ENCODE measurements at regions not wholly inside any gene's neighbourhood (a gene's known extent, or its start where the extent isn't known, plus 50 kb on each side); places are given as distances from the start of the nearest gene placed in this dataset.

- Mint-ChIP-seq H3K27ac (no peak overlapping the region), H3K9me3 (no peaks in the 10 kb centered on the region), H3K4me1 (ENCODE audit: low read depth) (no peaks in the 10 kb centered on the region), H3K4me3 (ENCODE audit: low read depth) (no peak overlapping the region), H3K27me3 (ENCODE audit: low read depth) (no peaks in the 10 kb centered on the region), H3K36me3 (ENCODE audit: low read depth) (no peaks in the 10 kb centered on the region)
- intact Hi-C loops (cut with micrococcal nuclease), result no loop called here
- DNase-seq (ENCODE audit: low spot score), result no peak
These were observed 892.9 kb upstream of the USP15 start for GRCh38 chr12:61367281-61367785.

- no peak overlapping the region for H3K4me3 Mint-ChIP-seq (ENCODE audit: low read depth)
- H3K27ac Mint-ChIP-seq, result no peak overlapping the region
- no peaks in the 10 kb centered on the region for H3K4me1 Mint-ChIP-seq (ENCODE audit: low read depth)
- no peaks in the 10 kb centered on the region for H3K9me3 Mint-ChIP-seq
- H3K27me3 Mint-ChIP-seq (ENCODE audit: low read depth), result no peaks in the 10 kb centered on the region
- DNase-seq (ENCODE audit: low spot score), result no peak
- H3K36me3 Mint-ChIP-seq (ENCODE audit: low read depth), result no peaks in the 10 kb centered on the region
- intact Hi-C loops (cut with micrococcal nuclease), result no loop called here
These were observed 890.8 kb upstream of the USP15 start for GRCh38 chr12:61369241-61369910.

- no peak for DNase-seq (ENCODE audit: low spot score)
- H3K36me3 Mint-ChIP-seq (ENCODE audit: low read depth), result no peaks in the 10 kb centered on the region
- H3K9me3 Mint-ChIP-seq, result peaks cover 26% of the 10 kb centered on the region
- H3K27me3 Mint-ChIP-seq (ENCODE audit: low read depth), result no peaks in the 10 kb centered on the region
- no peak overlapping the region for H3K27ac Mint-ChIP-seq
- intact Hi-C loops (cut with micrococcal nuclease), result no loop called here
- no peaks in the 10 kb centered on the region for H3K4me1 Mint-ChIP-seq (ENCODE audit: low read depth)
- H3K4me3 Mint-ChIP-seq (ENCODE audit: low read depth), result no peak overlapping the region
These were observed 875.7 kb upstream of the USP15 start for GRCh38 chr12:61384511-61384910.

GRCh38 chr12:61385771-61386170, 874.4 kb upstream of the USP15 start:
- intact Hi-C loops (cut with micrococcal nuclease), result no loop called here
- no peaks in the 10 kb centered on the region for H3K36me3 Mint-ChIP-seq (ENCODE audit: low read depth)
- H3K4me3 Mint-ChIP-seq (ENCODE audit: low read depth), result no peak overlapping the region
- H3K4me1 Mint-ChIP-seq (ENCODE audit: low read depth), result no peaks in the 10 kb centered on the region
- no peak overlapping the region for H3K27ac Mint-ChIP-seq
- H3K9me3 Mint-ChIP-seq, result peaks cover 30% of the 10 kb centered on the region
- H3K27me3 Mint-ChIP-seq (ENCODE audit: low read depth), result no peaks in the 10 kb centered on the region
- no peak for DNase-seq (ENCODE audit: low spot score)

- H3K9me3 Mint-ChIP-seq, result peaks cover 4% of the 10 kb centered on the region
- intact Hi-C loops (cut with micrococcal nuclease), result no loop called here
- H3K27ac Mint-ChIP-seq, result no peak overlapping the region
- DNase-seq (ENCODE audit: low spot score), result no peak
- H3K4me1 Mint-ChIP-seq (ENCODE audit: low read depth), result no peaks in the 10 kb centered on the region
- no peaks in the 10 kb centered on the region for H3K36me3 Mint-ChIP-seq (ENCODE audit: low read depth)
- H3K27me3 Mint-ChIP-seq (ENCODE audit: low read depth), result no peaks in the 10 kb centered on the region
- no peak overlapping the region for H3K4me3 Mint-ChIP-seq (ENCODE audit: low read depth)
These were observed 862.5 kb upstream of the USP15 start for GRCh38 chr12:61397668-61398067.

GRCh38 chr12:61412201-61412600, 848.0 kb upstream of the USP15 start:
- Mint-ChIP-seq H3K9me3 (peaks cover 11% of the 10 kb centered on the region), H3K27ac (no peak overlapping the region), H3K4me1 (ENCODE audit: low read depth) (no peaks in the 10 kb centered on the region), H3K36me3 (ENCODE audit: low read depth) (no peaks in the 10 kb centered on the region), H3K27me3 (ENCODE audit: low read depth) (no peaks in the 10 kb centered on the region), H3K4me3 (ENCODE audit: low read depth) (no peak overlapping the region)
- intact Hi-C loops (cut with micrococcal nuclease), result no loop called here
- no peak for DNase-seq (ENCODE audit: low spot score)

DNA sequence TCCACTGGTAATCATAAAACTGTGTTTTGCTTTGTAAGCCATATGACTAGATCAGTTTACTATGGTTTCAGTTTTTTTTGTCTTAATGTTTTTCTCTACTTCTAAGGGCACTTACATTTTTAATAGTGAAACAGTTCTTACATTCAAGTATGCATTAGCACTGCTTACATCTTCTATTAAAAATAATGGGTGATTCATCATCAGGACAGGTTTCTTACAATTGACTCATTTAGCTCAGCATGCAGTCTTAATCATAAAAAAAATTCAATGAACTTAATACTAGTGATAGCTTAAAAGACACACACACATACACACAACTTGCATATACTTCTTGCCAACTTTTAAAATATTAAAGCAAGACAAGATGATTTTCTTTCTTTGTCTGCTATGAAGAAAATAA, 845.7 kb upstream of the USP15 start:
- Mint-ChIP-seq H3K27ac (no peak overlapping the region), H3K36me3 (ENCODE audit: low read depth) (no peaks in the 10 kb centered on the region), H3K4me3 (ENCODE audit: low read depth) (no peak overlapping the region), H3K27me3 (ENCODE audit: low read depth) (no peaks in the 10 kb centered on the region), H3K4me1 (ENCODE audit: low read depth) (no peaks in the 10 kb centered on the region), H3K9me3 (peaks cover 7% of the 10 kb centered on the region)
- intact Hi-C loops (cut with micrococcal nuclease), result no loop called here
- no peak for DNase-seq (ENCODE audit: low spot score)

DNA sequence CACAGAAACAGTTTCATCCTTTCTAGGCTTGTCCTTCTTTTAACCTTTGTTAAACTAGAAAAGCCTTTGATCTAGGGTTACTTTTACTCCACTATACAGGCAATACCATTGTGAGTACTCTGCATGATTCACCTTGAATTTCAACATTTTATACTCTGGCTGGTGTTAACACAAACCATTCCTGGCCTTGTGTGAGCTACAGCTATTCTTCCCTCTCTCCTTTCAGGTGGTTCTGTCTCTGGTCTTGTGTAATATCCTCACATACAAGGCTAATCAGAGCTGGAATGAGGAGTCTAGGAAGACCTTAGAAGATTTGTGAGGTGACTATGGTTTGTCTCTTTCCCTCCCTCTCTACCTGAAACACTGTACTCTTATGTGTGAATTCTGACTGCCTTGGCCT, 837.4 kb upstream of the USP15 start:
- H3K4me3 Mint-ChIP-seq (ENCODE audit: low read depth), result no peak overlapping the region
- H3K36me3 Mint-ChIP-seq (ENCODE audit: low read depth), result no peaks in the 10 kb centered on the region
- H3K9me3 Mint-ChIP-seq, result peaks cover 7% of the 10 kb centered on the region
- no peak overlapping the region for H3K27ac Mint-ChIP-seq
- intact Hi-C loops (cut with micrococcal nuclease), result no loop called here
- H3K4me1 Mint-ChIP-seq (ENCODE audit: low read depth), result no peaks in the 10 kb centered on the region
- DNase-seq (ENCODE audit: low spot score), result no peak
- no peaks in the 10 kb centered on the region for H3K27me3 Mint-ChIP-seq (ENCODE audit: low read depth)

DNA sequence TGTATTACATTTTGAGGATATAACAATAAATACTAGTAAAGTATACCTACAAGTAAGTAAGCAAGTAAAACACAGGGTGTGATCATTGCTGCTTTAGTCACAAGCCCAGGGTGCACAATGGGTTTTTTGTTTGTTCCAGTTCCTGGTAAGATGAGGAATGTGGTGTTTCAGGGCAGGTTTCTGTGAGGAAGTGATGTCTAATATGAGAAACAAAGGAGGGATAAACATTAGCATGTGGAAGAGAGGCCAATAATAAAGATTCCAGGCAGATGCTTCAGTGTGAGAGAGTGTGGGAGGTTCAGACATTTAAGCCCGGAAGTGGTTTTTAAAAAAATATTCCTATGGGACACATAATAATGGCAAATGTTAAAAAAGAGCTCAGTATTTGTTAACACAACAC, 808.1 kb upstream of the USP15 start:
- peaks cover 4% of the 10 kb centered on the region for H3K9me3 Mint-ChIP-seq
- H3K36me3 Mint-ChIP-seq (ENCODE audit: low read depth), result no peaks in the 10 kb centered on the region
- no peaks in the 10 kb centered on the region for H3K4me1 Mint-ChIP-seq (ENCODE audit: low read depth)
- DNase-seq (ENCODE audit: low spot score), result no peak
- H3K27ac Mint-ChIP-seq, result no peak overlapping the region
- no peaks in the 10 kb centered on the region for H3K27me3 Mint-ChIP-seq (ENCODE audit: low read depth)
- no peak overlapping the region for H3K4me3 Mint-ChIP-seq (ENCODE audit: low read depth)
- intact Hi-C loops (cut with micrococcal nuclease), result no loop called here

DNA sequence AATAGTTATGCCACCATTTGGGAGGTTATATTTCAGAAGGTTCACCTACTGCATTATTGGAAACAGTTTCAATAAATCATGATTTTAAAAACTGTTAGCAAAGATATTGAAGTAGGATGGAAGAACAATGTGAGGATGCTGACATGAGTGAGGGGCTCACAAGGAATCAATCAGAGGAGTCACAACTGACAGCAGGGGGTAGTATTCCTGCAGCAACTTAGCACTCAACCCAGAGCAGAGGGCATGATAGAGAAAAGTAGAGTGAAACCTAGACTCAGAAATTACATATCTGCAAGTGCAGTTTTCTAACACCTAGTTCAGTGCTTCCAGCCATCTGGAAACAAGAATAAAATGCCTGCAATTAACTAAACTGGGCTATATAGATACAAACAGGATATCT, 772.5 kb upstream of the USP15 start:
- Mint-ChIP-seq H3K4me1 (ENCODE audit: low read depth) (no peaks in the 10 kb centered on the region), H3K27ac (no peak overlapping the region), H3K36me3 (ENCODE audit: low read depth) (no peaks in the 10 kb centered on the region), H3K9me3 (no peaks in the 10 kb centered on the region), H3K4me3 (ENCODE audit: low read depth) (no peak overlapping the region), H3K27me3 (ENCODE audit: low read depth) (no peaks in the 10 kb centered on the region)
- no peak for DNase-seq (ENCODE audit: low spot score)
- intact Hi-C loops (cut with micrococcal nuclease), result no loop called here

- intact Hi-C loops (cut with micrococcal nuclease), result no loop called here
- H3K27ac Mint-ChIP-seq, result no peak overlapping the region
- H3K9me3 Mint-ChIP-seq, result no peaks in the 10 kb centered on the region
- no peak for DNase-seq (ENCODE audit: low spot score)
- no peaks in the 10 kb centered on the region for H3K4me1 Mint-ChIP-seq (ENCODE audit: low read depth)
- no peak overlapping the region for H3K4me3 Mint-ChIP-seq (ENCODE audit: low read depth)
- no peaks in the 10 kb centered on the region for H3K36me3 Mint-ChIP-seq (ENCODE audit: low read depth)
- H3K27me3 Mint-ChIP-seq (ENCODE audit: low read depth), result no peaks in the 10 kb centered on the region
These were observed 769.4 kb upstream of the USP15 start for GRCh38 chr12:61490526-61491498.

DNA sequence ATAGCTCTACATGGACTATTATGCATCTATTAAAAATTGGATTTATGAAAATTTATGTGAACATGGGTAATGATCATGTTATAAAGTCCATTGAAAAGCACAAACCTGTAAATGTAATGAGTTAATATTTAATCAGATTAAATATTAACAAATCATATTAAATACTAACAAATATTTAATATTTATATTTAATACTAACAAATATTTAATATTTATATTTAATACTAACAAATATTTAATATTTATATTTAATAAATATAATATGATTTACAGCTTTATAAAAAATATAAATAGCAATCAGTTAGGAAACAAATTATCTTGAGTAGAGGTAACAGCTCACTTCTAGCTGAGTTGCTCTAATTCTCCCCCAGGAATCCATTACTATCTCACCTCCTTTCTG, 758.0 kb upstream of the USP15 start:
- H3K36me3 Mint-ChIP-seq (ENCODE audit: low read depth), result no peaks in the 10 kb centered on the region
- H3K4me3 Mint-ChIP-seq (ENCODE audit: low read depth), result no peak overlapping the region
- intact Hi-C loops (cut with micrococcal nuclease), result no loop called here

GRCh38 chr12:61504396-61505080, 755.7 kb upstream of the USP15 start:
- intact Hi-C loops (cut with micrococcal nuclease), result no loop called here
- Mint-ChIP-seq H3K27me3 (ENCODE audit: low read depth) (no peaks in the 10 kb centered on the region), H3K9me3 (peaks cover 7% of the 10 kb centered on the region), H3K27ac (no peak overlapping the region), H3K4me1 (ENCODE audit: low read depth) (no peaks in the 10 kb centered on the region), H3K36me3 (ENCODE audit: low read depth) (no peaks in the 10 kb centered on the region), H3K4me3 (ENCODE audit: low read depth) (no peak overlapping the region)
- no peak for DNase-seq (ENCODE audit: low spot score)

More for the DNA sequence above, 758.0 kb upstream of the USP15 start:
- no peak for DNase-seq (ENCODE audit: low spot score)
- Mint-ChIP-seq H3K27me3 (ENCODE audit: low read depth) (no peaks in the 10 kb centered on the region), H3K9me3 (peaks cover 7% of the 10 kb centered on the region), H3K27ac (no peak overlapping the region), H3K4me1 (ENCODE audit: low read depth) (no peaks in the 10 kb centered on the region)

Data from activated T-helper 2 cell treated with anti-CD3 and anti-CD28 coated beads, Interferon-gamma antibody, Interleukin-2, Interleukin-4, amounts not matched to agents 10 μg/mL and 5 μg/mL and 100 μg/mL, durations not matched to agents 14 hours and 24 hours and 36 hours (primary cell).